ENCODE measurements at regions not wholly inside any gene's neighbourhood (a gene's known extent, or its start where the extent isn't known, plus 50 kb on each side); places are given as distances from the start of the nearest gene placed in this dataset.

DNA sequence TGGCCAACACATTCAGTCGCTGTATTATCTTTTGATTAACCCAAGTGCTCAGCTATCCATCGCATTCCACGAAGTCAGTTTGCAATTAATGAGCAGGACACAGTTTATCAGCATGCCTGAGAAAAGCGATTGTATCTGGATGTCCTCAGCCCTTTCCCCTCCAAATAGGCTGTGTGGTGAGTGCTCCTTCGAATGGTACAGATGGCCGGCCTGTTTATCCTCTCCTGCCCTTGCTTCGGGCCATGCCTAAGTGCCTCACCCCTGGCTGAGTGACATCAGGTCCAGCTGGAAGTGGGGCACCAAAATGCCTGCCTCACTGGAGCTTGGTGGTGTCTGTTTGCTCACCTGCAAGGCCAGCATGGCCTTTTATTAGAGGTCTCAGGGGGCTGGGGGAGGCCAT, 317.3 kb downstream of the GADD45G start:
- no peak for DNase-seq

DNA sequence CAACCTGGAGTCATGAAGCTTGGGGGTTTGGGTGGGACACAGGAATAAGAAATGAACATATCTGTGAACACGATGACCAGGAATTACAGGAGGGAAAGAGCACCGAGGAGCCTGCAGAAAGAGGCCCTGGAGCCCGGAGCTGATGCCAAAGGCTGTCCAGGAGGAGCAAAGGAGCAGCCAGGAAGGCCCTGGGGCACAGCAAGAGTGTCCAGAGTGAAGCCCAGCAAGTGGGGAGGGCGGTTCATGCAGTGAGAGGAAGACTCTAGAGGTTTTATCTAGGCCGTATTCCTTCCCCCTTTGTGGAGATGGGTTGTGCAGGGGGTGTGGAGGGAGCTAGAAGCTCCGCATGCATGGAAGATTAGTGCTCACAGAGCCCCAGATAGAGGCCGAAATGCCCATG, 318.4 kb downstream of the GADD45G start:
- DNase-seq = no peak

DNA sequence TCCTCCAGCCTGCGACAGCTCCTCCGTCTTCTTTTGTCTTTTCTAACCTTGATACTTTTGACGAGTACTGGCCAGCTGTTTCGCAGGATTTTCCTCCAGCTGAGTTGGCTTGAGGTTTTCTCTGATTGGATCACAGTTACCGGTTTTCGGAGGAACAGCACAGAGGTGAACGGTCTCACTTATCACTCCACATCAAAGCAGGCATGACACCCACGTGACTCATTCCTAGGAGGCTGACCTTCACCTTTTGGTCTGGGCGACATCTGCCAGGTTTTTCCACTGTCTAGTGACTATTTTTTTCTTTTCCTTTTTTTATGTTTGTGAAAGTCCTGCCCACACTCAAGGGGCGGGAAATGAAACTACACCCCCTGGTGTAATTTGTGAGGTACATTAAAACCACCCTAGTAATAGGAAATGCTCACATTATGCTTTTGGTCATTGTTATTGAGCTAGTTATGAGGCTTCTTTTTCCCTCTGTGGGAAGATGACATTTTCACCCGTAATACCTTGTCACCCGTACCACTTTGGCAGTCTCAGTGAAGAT, 319.2 kb downstream of the GADD45G start:
- no peak for DNase-seq

DNA sequence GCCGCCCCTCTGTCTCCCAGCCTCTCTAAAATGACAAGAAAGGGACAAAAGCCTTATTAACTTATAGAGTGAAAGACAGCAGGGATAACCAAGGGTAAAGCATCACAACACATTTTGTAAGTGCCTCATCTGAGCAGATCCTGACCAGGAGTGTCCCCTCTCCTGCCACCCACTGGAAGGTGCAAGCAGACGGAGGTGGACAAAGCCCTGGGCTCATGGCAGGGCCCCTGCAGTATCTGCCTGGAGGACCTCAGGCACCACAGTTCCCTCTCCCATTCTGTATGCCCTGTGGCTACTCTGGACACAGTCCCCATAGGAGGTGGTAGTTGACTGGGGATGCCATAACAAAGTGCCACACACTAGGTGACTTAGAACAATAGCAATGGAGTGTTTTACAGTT, 319.8 kb downstream of the GADD45G start:
- DNase-seq = no peak

DNA sequence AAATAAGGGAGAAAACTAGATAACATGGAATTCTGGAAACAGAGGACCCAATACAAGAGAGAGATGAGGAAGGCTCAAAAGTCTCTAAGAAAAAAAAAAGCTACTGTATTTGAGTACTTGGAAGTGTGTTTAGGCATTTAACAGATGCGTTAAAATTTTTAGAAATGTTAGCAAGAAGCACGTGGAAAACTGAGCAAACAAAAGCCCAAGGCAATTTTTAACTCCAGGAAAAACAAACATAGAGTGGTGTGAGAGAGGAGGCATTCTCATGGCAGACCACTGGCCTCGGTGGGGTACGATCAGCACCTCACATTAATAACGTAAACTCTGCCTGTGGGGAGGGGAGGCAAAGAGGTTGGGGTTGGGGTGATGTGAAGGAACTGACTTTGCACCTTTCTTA, 321.4 kb downstream of the GADD45G start:
- DNase-seq = no peak

DNA sequence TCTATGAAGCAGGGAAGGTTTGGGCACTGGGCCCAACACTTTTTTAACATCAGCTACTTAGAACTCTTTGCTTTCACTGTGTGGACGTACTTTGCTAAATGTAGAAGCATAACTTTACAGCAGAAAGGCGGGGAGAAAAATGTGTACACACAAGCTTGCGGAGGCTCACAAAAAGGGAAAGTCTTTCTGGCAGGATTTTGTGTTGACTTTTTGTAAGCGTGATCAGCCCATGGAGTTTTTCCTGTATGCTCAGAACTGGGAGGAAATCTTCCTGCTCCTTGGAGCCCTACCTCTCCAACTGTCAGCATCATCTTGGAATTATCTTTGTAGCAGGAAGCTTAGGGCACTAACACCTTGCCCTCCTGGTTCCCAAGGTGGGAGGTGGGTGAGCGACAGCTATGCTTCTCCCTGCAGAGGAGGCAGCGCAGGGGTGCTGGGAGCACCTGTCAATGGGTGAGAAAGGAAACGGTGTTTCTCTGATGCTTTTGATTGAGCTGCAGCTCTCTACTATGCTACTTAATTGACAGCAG, 321.9 kb downstream of the GADD45G start:
- no peak for DNase-seq

DNA sequence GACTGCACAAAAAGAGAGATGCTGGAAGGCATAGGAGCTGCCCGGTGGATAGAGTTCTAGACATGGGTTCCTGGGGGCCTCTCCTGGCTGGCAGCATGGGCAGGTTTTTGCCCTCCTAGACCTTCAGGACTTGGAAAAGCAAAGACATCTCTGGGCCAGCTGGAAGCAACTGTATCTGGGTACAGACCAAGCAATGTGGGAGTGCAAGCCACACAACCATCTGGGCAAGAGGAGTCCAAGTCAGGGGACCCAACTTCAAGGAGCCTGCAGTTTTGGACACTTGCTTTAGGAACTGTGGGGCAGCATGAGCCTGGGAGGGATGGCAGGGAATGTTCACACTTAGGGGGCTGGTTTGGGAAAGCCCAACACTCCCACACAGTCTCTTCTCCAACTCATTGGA, 323.3 kb downstream of the GADD45G start:
- DNase-seq = no peak

DNA sequence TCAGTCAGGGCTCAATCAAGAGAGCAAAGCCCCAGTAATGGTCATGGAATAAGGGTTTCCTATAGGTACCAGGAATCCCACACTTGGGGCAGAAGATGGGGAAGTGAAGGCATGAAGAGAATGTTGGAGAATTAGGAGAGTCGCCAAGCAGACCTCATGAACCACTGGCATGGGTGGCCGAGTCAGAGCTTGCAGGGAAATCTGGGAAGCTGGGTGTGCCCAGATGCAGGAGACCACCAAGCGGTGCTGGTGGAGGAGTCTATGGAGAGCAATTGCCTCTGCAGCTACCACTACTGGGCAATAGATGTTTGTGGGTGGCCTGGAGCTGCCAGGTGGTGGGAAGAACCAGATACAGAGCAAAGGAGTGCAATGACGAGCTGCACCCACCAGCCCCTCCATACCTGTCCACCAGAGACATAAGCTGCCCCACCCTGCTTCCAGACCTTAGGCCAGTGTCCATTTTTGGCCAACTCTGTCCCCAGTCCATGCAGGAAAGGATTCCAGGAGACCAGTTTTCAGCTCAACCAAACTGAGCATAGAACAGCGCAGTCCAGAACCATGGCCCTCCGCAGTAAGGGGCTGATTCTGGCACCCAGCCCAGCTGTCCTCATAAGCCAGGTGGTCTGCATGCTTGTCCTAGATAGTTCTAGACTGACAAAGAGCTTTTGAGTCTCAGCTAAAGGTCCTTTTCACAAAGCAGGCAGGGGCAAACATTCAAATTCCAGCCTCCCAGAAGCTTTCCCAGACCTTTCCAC, 323.9 kb downstream of the GADD45G start:
- no peak for DNase-seq

DNA sequence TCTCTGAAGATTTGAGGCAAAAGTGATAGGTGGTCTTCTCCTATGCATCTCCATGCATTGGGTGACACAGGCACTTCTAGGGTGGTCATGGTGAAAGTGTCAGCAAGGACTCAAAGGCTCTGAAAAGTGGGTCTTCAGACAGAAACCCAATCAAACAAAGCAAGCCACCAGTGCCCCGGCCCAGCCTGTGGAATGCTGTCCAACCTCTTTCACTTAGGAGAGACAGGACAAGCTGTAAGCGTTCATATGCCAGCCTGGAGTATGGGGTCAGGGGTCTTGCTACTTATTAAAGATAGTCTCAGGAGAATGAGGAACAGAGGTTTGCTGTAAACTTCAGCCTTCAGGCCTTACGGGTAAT, 324.5 kb downstream of the GADD45G start:
- no peak for DNase-seq

DNA sequence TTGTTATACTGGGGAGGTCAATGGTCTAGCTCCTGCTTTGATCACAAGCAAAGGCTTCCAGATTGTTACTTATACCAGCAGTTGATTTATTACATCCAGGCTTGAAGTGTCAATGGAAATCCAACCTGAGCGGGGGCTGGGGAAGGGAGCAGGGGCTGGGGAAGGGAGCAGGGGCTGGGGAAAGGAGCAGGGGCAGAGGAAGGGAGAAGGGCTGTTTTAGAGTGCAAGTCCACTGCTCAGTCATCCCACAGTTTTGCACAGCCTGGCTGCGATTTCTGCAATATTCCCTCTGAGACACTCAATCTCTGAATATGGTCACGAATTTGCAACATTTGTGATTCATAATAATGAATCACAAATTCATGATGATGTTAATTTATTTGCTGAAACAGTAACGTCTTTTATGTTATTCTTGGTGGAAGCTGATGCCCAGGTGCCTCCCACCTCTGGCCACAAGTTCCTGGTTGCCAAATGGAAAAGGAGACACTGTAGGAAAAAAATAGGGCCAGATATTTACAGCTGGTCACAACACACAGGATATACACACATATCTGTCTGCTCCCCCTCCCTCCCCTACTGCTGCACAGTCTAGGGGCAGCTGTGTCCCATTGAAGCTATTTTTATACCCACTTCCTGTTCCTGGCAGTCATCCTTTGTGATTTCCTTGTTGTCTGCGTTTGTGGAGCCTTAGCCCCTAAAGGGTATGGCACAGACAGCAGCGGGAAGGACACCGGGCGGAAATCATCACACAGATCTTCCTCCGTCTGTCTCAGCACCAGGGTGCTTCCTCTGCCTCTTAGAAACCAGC, 325.1 kb downstream of the GADD45G start:
- DNase-seq = no peak

DNA sequence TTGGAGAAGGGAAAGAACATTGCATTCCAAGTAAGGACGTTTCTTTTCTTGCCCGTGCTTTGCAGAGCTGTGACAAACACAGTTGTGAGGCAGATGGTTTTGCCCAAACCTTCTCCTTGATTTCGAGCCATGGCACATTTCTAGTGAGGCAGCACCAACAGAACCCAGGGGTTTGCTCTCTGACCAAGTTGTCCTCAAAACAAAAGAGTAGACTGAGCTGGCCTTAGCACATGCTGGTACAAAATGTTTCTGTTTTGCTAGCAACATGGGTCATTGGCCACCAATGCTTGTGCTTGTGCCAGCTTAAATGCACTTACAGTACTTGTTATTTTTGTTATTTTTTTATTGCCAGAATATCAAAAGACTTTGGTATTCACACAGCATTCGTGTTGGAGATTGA, 328.8 kb downstream of the GADD45G start:
- DNase-seq = no peak

DNA sequence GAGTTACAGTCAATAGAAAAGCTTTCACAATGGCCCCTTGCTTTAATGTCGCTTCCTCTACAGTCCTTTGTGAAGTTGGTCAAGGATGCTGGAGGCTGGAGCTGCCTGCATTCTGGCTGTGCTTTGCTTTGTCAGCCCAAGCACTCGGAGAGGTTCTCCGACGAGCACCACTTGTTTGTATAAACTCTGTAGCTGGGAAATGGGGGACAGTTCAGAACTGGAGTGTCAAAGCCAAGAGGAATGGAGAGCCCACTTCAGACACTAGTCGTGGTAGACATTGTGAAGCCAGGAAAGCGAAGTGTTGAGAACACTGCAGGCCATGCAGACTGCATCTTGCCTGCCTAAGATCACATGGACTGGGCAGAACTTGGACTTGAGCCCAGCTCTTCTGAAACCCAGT, 330.3 kb downstream of the GADD45G start:
- peak in 1 of 2 experiments; percentile 10 for DNase-seq

DNA sequence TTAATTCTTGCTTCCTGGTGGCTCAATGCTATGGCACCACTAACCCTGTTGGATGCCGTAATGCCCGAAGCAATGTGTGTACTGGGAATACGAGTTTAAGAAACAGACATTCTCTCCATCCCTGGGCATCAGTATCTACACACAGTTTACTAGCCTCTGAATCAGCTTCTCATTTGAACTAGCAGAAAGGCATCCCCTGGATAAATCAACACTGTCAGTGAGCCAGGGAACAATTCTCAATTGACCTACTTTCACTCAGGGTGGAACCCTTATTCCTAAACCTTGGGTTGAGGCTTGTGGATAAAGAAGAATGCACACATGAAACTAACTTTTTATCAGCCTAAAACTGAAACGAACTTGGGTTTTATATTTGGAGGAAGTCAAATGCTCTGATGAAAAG, 331.0 kb downstream of the GADD45G start:
- no peak for DNase-seq

DNA sequence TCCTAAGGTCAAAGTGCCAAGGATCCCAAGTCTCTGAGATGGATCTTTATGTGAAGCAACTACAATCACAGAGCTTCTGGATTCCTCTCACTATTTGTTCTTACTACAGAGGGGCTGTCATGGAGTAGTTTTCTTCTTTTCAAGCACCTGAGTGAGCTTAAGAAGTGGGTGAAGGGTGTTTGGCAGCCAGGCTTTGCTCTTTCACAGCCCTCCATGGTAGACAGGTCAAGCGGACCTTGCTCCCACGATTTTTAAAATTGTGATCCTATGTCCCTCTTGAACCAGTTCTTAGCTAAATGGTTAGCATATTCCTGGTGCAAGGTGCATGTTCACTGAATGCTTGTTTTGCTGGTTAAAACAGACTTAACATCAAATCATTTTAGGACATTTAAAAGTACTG, 332.2 kb downstream of the GADD45G start:
- no peak for DNase-seq

DNA sequence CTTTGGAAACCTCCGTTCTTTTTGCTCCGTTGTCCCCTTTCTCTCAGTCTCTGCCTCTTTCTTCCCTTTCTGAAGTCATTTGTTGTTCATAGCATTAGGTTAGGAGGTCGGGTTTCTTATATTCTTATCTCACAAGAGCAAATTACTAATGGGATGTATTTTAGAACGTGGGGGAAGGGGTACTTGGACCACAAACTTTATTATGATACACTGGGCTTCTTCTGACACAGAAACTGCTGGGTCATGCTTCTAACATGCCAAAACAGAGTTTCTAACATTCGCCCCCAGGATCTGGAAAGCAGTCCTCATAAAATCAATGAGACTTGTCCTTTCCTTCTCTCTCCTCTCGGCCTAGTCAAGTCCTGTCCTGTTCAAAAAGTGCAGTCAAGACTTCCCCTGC, 334.4 kb downstream of the GADD45G start:
- no peak for DNase-seq

DNA sequence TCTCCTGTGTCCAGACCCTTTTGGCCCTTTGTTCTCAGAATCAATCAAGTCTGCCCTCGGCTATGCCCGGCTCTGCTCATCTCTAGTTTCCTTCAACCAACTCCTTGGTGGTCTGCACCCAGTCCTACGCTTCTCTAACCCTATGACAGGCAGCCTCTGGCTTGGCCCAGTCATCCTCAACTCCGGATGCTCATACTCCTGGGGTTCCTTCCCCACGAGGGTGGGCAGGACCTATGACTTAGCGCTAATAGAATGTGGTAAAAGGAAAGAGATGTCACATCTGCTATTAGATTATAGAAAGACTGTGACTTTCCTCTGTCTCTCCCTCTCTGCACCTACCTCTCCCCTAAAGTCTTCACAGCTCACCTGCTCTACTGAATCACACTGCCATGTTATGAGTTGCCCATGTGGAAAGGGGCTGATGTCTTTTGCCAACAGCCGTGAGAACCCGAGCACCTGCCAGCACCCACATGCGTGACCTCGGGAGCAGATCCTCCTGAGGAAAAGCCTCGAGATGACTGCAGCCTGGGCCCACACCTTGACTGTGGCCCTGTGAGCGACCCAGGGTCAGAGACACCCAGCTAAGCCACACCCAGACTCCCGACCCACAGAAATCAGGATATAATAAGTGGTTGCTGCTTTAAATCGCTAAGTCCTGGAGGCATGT, 334.9 kb downstream of the GADD45G start:
- no peak for DNase-seq

DNA sequence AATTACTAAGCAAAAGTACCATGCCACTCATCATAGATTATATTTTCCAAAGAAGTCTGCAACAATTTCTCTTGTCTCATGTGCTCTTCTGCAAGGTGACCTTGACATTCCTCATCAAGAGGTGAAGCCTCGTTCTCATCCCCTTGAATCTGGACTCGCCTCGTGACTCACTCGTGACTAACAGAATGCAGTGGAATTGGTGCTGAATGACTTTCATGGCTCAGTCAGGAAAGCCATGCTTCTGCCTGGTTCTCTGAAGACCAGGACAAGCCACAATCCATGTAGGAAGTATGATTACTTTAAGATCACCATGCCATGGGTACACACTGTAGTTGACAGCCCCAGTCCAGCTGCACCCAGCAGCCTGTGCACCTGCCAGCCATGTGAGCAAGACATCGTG, 335.8 kb downstream of the GADD45G start:
- DNase-seq = no peak

DNA sequence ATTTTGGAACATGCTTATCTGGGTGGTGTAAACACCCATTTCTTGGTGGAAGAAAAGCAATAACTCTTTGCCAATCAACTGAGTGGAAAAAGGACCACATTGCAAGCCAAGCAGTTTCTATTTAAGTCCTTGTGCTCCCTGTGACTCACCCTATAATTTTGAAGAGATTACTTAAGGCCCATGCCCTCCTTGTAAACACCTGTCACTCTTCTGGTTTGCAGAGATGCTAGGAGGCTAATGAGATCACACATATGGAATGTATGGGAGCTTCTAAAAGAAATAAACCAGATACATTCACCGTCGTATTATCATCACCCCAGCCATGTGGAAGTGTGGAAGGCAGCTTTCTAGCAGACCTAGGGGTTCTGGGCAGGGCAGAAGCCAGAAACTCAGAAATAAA, 337.1 kb downstream of the GADD45G start:
- no peak for DNase-seq

DNA sequence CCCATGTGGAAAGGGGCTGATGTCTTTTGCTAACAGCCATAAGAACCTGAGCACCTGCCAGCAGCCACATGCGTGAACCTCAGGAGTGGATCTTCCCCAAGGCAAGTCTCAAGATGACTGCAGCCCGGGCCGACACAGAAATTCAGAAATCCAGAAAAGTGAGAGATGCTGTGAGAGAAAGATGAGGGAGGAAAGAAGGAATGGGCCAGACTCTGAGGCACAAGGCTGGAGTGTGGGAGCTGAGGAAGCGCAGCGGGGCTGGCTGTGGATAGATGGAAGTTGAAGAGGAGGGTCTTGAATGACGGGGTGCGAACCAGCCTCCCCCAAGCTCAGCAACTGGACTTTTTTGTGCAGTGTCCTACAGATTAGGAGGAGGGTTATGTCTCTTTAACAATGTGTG, 337.8 kb downstream of the GADD45G start:
- DNase-seq = no peak

DNA sequence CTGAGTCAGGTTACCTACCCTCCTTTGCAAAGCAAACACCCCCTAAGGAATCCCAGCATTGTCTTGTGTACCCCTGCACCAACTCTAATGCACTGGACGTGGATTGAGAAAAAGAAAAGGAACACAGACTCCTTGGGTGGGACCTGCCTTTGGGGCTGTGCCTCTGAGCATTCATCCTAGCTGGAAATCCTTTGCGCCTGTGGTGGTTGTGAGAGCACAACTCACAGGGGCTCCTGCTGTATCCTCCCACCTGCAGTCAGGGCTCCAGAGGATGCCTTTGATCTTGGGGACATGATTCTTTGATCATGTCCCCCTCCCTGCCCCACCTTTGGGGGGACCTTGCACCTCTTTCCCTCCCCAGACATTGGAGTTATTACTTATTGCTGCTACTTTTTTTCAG, 338.5 kb downstream of the GADD45G start:
- no peak for DNase-seq

DNA sequence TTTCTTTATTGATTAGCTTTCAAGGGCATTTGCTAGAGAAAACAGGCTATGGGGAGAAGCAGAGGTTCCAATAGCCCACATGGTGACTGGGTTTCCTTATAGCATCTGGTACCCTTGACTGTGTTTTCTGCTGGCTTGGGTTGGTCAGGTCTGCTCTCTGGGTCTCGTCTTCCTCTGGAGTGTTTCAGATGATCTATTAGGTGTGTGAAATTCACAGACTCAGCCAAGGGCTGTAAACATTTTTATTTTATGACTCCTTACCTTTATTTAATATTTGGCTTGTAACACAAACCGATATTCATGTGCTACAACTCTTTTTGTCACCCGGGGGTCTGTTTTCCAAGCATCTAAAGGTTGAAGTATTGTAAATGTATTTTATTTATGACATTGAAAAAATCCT, 338.9 kb downstream of the GADD45G start:
- no peak for DNase-seq

DNA sequence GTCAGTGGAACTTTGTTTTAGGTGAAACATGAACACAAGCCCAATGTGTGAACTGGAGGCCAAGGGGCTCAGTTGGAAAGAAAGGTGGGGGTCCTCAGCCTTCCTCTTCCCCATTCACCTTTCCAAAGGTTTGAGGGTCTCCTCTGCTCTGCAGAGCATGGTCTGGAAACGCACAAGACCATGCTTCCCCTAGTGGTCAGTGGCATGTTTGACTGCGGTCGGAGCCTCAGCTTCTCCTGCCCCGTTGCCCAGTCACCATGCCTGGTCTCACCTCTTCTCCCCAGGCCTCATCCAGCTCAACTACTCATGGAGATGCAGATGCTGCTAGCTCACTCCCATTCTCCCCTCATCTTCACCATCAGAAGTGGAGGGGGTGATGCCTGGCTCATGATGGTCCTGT, 340.3 kb downstream of the GADD45G start:
- no peak for DNase-seq

DNA sequence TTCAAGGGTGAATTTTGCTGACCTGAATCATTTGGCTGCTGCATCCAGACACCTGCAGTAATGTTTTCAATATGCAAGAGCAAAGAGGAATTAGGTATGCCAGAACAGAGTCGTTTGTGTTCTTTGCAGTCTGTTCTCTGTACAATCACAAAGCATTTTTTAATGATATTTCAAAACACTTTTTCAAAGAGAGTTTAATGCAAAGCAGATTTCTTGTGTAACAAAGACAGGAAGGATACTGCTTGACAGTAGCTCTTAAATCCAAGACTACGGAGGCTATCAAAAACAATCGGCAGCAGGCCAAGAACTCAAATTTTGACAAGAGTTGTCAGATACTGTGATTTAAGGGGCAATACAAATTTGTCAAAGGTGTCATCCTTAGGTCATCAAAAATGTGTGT, 341.9 kb downstream of the GADD45G start:
- DNase-seq = no peak

DNA sequence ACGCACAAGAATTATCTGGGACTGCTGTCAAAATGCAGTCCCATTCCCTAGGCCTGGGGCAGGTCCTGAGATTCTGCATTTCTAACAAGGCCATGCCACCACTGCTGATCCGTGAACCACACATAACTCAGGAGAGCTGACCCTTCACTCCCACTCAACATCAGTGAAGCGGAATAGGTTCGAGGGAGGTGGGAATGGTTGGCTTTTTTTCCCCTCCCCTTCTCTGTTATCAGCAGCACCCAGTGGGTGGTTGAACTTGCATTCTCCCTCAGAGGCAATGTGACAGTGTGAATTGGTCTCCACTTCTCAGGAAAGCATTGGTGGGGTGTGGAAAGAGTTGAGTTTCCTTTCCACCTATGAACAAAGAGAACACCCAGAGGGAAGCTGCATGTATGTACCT, 344.3 kb downstream of the GADD45G start:
- no peak for DNase-seq

Data from NCI-H187 (cell line).